Tibial artery (tissue), 4 donors: ENCODE measurements at regions not wholly inside any gene's neighbourhood (a gene's known extent, or its start where the extent isn't known, plus 50 kb on each side); places are given as distances from the start of the nearest gene placed in this dataset.

ENCODE experiments used
- DNase-seq, 2 donors: peaks; one replicate each; pipeline ENCODE4 v3.0.0-alpha.2; 2019
- H3K27ac ChIP-seq, 2 donors: fragments of 200-600 bp; sonication (generic) in 1 of 2; 1 replicate in 1 of 2; 2 replicates in 1 of 2; pipeline ENCODE4 v1.5.1; 2018 to 2019; ENCODE audit warnings: mild to moderate bottlenecking in 1 of 2
- H3K27me3 ChIP-seq, 2 donors: fragments of 200-600 bp; sonication (generic) in 1 of 2; one replicate each; pipeline versions ENCODE4 v1.5.1 to v1.6.0; 2016 to 2019
- H3K36me3 ChIP-seq, 3 donors: fragments of 200-600 bp; sonication (generic) in 2 of 3; one replicate each; pipeline ENCODE4 v1.5.1; 2016 to 2019; ENCODE audit warnings: mild to moderate bottlenecking in 2 of 3
- H3K4me1 ChIP-seq, 4 donors: fragments of 200-600 bp; sonication (generic) in 2 of 4; 1 replicate in 3 of 4; 2 replicates in 1 of 4; pipeline ENCODE4 v1.5.1; 2016 to 2019
- H3K4me3 ChIP-seq, 2 donors: fragments of 200-600 bp; sonication (generic) in 1 of 2; 1 replicate in 1 of 2; 2 replicates in 1 of 2; pipeline ENCODE4 v1.5.1; 2018 to 2019; ENCODE audit warnings: mild to moderate bottlenecking in 2 of 2
- H3K9me3 ChIP-seq, 3 donors: fragments of 200-600 bp; sonication (generic) in 1 of 3; one replicate each; pipeline ENCODE4 v1.5.1; 2016 to 2019
- intact Hi-C: fragments of 100-400 bp; cut with DNase I; formaldehyde crosslinking; loops from one replicate; pipeline ENCODE4 v1.15.0; 2023; ENCODE audit warnings: low total_unique reads
- TF ChIP-seq, protein P1 (sequence below), 2 experiments: fragments of 200-600 bp in 1 of 2; fragments of 450-650 bp in 1 of 2; IDR thresholded peaks; one replicate each; pipeline ENCODE4 v1.5.1; 2017 to 2019; ENCODE audit warnings: antibody characterized with exemption in 2 of 2, mild to moderate bottlenecking in 1 of 2, moderate library complexity in 1 of 2

DNA sequence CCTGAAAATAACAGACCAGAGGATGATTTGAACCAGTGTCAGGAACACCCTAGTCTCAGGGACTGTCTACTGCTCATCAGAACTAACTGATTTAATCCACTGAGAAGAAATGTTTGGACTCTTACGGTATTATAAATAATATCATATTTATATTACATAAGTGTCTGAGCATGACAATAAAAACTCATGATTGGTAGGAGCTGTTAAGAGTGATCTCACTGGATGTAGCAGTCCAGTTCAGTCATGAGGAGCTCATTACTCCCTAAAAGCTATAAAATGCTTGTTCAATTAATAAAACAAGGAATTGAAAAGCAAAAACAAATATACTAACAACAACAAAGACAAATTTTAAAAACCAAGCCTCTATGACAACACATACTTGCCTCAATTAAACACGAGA lies 68.8 kb upstream of the BCL9 start:
- TF ChIP-seq, protein P1, sequence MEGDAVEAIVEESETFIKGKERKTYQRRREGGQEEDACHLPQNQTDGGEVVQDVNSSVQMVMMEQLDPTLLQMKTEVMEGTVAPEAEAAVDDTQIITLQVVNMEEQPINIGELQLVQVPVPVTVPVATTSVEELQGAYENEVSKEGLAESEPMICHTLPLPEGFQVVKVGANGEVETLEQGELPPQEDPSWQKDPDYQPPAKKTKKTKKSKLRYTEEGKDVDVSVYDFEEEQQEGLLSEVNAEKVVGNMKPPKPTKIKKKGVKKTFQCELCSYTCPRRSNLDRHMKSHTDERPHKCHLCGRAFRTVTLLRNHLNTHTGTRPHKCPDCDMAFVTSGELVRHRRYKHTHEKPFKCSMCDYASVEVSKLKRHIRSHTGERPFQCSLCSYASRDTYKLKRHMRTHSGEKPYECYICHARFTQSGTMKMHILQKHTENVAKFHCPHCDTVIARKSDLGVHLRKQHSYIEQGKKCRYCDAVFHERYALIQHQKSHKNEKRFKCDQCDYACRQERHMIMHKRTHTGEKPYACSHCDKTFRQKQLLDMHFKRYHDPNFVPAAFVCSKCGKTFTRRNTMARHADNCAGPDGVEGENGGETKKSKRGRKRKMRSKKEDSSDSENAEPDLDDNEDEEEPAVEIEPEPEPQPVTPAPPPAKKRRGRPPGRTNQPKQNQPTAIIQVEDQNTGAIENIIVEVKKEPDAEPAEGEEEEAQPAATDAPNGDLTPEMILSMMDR (IDR thresholded peaks at IDR 0.05): no peak
- no peaks in the 10 kb centered on the region for H3K9me3 ChIP-seq
- DNase-seq: no peak
- H3K4me1 ChIP-seq: peaks cover 0 to 5% (median 0%) of the 10 kb centered on the region in 4 donors
- H3K27ac ChIP-seq: no peak overlapping the region
- H3K36me3 ChIP-seq: no peaks in the 10 kb centered on the region
- no peak overlapping the region for H3K4me3 ChIP-seq
- peaks cover 0 to 6% of the 10 kb centered on the region in 2 donors for H3K27me3 ChIP-seq
- intact Hi-C loops: no loop called here

DNA sequence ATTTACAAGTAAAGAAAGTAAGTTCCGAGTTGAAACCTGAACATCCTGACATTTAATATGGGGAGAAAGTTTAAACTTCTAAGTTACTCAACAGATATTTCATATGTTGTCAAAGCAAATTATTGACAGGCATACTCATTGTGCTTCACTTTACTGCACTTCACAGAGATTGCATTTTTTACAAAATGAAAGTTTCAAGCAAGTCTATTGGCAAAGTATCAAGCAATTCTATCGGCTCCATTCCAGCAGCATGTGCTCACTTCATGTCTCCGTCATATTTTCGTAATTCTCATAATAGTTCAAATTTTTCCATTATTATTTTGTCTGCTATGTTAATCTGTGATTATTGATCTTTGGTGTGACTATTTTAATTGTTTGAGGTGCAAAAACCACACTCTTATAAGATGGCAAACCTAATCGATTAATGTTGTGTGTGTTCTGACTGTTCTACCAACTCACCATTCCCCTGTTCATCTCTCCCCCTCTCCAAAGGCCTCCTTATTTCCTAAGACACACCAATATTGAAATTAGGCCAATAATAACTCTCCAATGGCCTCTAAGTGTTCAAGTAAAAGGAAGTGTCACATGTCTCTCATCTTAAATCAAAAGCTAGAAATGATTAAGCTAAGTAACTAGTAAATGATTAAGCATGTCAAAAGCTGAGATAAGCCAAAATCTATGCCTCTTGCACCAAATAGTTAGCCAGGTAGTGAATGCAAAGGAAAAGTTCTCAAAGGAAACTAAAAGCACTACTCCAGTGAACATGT lies 68.2 kb upstream of the BCL9 start:
- Histone ChIP-seq H3K36me3 (no peaks in the 10 kb centered on the region), H3K9me3 (no peaks in the 10 kb centered on the region), H3K4me1 (peaks cover 0 to 5% (median 0%) of the 10 kb centered on the region in 4 donors), H3K27me3 (peaks cover 0 to 6% of the 10 kb centered on the region in 2 donors), H3K4me3 (no peak overlapping the region), H3K27ac (no peak overlapping the region)
- TF ChIP-seq, protein P1 (IDR thresholded peaks at IDR 0.05): no peak
- intact Hi-C loops: no loop called here
- DNase-seq: no peak

DNA sequence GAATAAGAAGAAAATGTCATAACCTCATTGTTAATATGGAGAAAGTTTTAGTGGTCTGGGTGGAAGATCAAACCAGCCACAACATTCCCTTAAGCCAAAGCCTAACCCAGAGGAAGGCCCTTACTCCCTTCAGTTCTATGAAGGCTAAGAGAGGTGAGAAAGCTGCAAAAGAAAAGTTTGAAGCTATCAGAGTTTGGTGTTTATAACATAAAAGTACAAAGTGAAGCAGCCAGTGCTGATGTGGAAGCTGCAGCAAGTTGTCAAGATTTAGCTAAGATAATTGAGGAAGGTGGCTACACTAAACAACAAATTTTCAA lies 67.6 kb upstream of the BCL9 start:
- intact Hi-C loops: no loop called here
- Histone ChIP-seq H3K9me3 (no peaks in the 10 kb centered on the region), H3K4me1 (peaks cover 0 to 5% (median 0%) of the 10 kb centered on the region in 4 donors), H3K27me3 (peaks cover 0 to 5% of the 10 kb centered on the region in 2 donors), H3K4me3 (no peak overlapping the region), H3K27ac (no peak overlapping the region), H3K36me3 (no peaks in the 10 kb centered on the region)
- DNase-seq: no peak
- TF ChIP-seq, protein P1 (IDR thresholded peaks at IDR 0.05): no peak

DNA sequence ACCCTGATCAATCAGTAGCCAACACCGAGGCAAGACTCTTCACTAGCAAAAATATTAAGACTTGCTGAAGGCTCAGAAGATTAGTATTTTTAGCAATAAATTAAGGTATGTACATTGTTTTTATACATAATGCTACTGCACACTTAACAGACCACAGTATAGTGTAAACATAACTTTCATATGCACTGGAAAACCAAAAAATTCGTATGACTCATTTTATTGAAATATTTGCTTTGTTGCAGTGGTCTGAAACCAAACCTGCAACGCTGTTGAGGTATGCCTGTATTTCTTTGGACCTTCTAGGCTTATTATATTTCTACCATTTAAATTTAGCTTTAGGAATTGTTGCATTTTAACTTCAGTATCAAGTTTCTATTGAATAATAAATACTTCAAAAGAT lies 65.8 kb upstream of the BCL9 start:
- H3K27ac ChIP-seq: no peak overlapping the region
- no peak overlapping the region for H3K4me3 ChIP-seq
- TF ChIP-seq, protein P1 (IDR thresholded peaks at IDR 0.05): no peak
- no peaks in the 10 kb centered on the region for H3K36me3 ChIP-seq
- intact Hi-C loops: no loop called here
- H3K27me3 ChIP-seq: peaks cover 0 to 2% of the 10 kb centered on the region in 2 donors
- H3K9me3 ChIP-seq: no peaks in the 10 kb centered on the region
- no peak for DNase-seq
- peaks cover 0 to 5% (median 0%) of the 10 kb centered on the region in 4 donors for H3K4me1 ChIP-seq

DNA sequence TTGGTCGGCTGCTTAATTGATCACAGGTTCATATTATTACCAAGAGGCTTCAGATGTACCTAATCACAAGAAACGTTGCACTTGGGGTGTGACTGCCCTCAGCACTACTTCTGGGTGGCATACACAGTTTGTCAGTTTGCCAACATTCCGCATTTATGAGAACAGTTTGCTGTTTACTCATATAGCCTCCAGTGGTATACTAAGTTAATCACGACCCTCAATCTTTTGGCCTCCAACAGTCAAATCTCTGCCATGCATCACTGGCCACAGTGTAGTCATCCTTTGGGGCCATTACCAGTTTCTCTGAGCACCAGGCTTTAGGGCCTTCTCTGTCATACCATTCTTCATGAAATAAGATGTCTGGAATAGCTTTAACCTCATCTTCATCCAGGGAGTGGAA lies 62.8 kb upstream of the BCL9 start:
- Histone ChIP-seq H3K4me3 (no peak overlapping the region), H3K27ac (no peak overlapping the region), H3K27me3 (peaks cover 0 to 2% of the 10 kb centered on the region in 2 donors), H3K9me3 (no peaks in the 10 kb centered on the region), H3K36me3 (no peaks in the 10 kb centered on the region), H3K4me1 (no peaks in the 10 kb centered on the region)
- TF ChIP-seq, protein P1 (IDR thresholded peaks at IDR 0.05): no peak
- intact Hi-C loops: no loop called here
- DNase-seq: no peak
